Stomach (tissue), 8 donors: ENCODE measurements at regions not wholly inside any gene's neighbourhood (a gene's known extent, or its start where the extent isn't known, plus 50 kb on each side); places are given as distances from the start of the nearest gene placed in this dataset.

ENCODE experiments used
- DNase-seq, 2 donors: peaks; one replicate each; pipeline versions ENCODE4 v3.0.0 to v3.0.0-alpha.2; 2013 to 2019
- H3K27ac ChIP-seq, 5 donors: fragments of 200-600 bp in 4 of 5; sonication (generic) in 4 of 5; one replicate each; pipeline ENCODE4 v1.5.1; 2013 to 2019; ENCODE audit warnings: mild to moderate bottlenecking in 1 of 5, moderate library complexity in 1 of 5
- H3K27me3 ChIP-seq, 3 donors: fragments of 200-600 bp; sonication (generic); one replicate each; pipeline ENCODE4 v1.5.1; 2017 to 2019; ENCODE audit warnings: mixed run types in 1 of 3
- H3K36me3 ChIP-seq, 4 donors: fragments of 200-600 bp; sonication (generic); 1 replicate in 3 of 4; 2 replicates in 1 of 4; pipeline ENCODE4 v1.5.1; 2016 to 2019
- H3K4me1 ChIP-seq, 4 donors: fragments of 200-600 bp; sonication (generic); one replicate each; pipeline ENCODE4 v1.5.1; 2016 to 2019
- H3K4me3 ChIP-seq, 4 donors: fragments of 200-600 bp; sonication (generic) in 3 of 4; one replicate each; pipeline ENCODE4 v1.5.1; 2016 to 2019; ENCODE audit warnings: mild to moderate bottlenecking in 1 of 4
- H3K9me3 ChIP-seq, 4 donors: fragments of 200-600 bp; sonication (generic); one replicate each; pipeline ENCODE4 v1.5.1; 2016 to 2019
- CTCF ChIP-seq, 7 experiments: fragments of 450-650 bp in 4 of 7; fragments of 200-600 bp in 3 of 7; sonication (generic) in 3 of 7; IDR thresholded peaks; one replicate each; pipeline ENCODE4 v1.5.1; 2016 to 2019; ENCODE audit warnings: antibody characterized with exemption in 7 of 7, control low read depth in 2 of 7, mild to moderate bottlenecking in 1 of 7
- EP300 ChIP-seq: sonication (generic); formaldehyde crosslinking; IDR thresholded peaks from one replicate; pipeline ENCODE4 v1.6.1; 2017; ENCODE audit warnings: antibody characterized with exemption
- POLR2A ChIP-seq, 4 donors: fragments of 450-650 bp; IDR thresholded peaks; one replicate each; pipeline ENCODE4 v1.6.1; 2016; ENCODE audit warnings: antibody characterized with exemption in 4 of 4, control low read depth in 2 of 4, mild to moderate bottlenecking in 1 of 4, moderate library complexity in 1 of 4
- POLR2AphosphoS5 ChIP-seq, 3 donors: sonication (generic); formaldehyde crosslinking; IDR thresholded peaks; one replicate each; pipeline ENCODE4 v1.6.1; 2016; ENCODE audit warnings: antibody characterized with exemption in 3 of 3
- WGBS, 5 donors: extraction: QIAGEN DNeasy Blood & Tissue Kit in 3 of 5; methylation state at CpG; one replicate each; pipeline versions ENCODE4 v1.1.5 to v1.1.7; 2013 to 2018; 5-methylcytosine and 5-hydroxymethylcytosine counted together
- intact Hi-C: fragments of 100-400 bp; cut with DNase I; formaldehyde crosslinking; loops from one replicate; pipeline ENCODE4 v1.15.1; 2023; ENCODE audit warnings: low total_unique reads
- donor health status: healthy with polysubstance abuse.
- donor health status: Bipolar disorder and iron deficiency.
- donor health status: healthy.

GRCh38 chr6:118367314-118367713 is 180.8 kb upstream of the PLN start:
- H3K9me3 ChIP-seq: peaks cover 0 to 24% (median 11%) of the 10 kb centered on the region in 4 donors
- no peak overlapping the region for H3K4me3 ChIP-seq
- TF ChIP-seq POLR2AphosphoS5 (IDR thresholded peaks at IDR 0.05) (no peak), EP300 (no peak), POLR2A (IDR thresholded peaks at IDR 0.05) (no peak), CTCF (IDR thresholded peaks at IDR 0.05) (no peak)
- no peak overlapping the region for H3K27ac ChIP-seq
- H3K27me3 ChIP-seq: no peaks in the 10 kb centered on the region
- DNase-seq: no peak
- intact Hi-C loops: no loop called here
- H3K36me3 ChIP-seq: no peaks in the 10 kb centered on the region
- peaks cover 0 to 5% (median 0%) of the 10 kb centered on the region in 4 donors for H3K4me1 ChIP-seq

- H3K4me3 ChIP-seq: no peak overlapping the region
- 89 to 94% (median 91%) methylated on average over 3 of the region's 3 CpGs for WGBS, 5 donors
- peaks cover 0 to 11% (median 0%) of the 10 kb centered on the region in 4 donors for H3K4me1 ChIP-seq
- intact Hi-C loops: no loop called here
- TF ChIP-seq EP300 (no peak), CTCF (IDR thresholded peaks at IDR 0.05) (no peak), POLR2A (IDR thresholded peaks at IDR 0.05) (no peak), POLR2AphosphoS5 (IDR thresholded peaks at IDR 0.05) (no peak)
- peaks cover 0 to 24% (median 11%) of the 10 kb centered on the region in 4 donors for H3K9me3 ChIP-seq
- H3K27me3 ChIP-seq: no peaks in the 10 kb centered on the region
- no peak for DNase-seq
- no peaks in the 10 kb centered on the region for H3K36me3 ChIP-seq
- H3K27ac ChIP-seq: no peak overlapping the region
Measured at GRCh38 chr6:118370722-118371121, 177.4 kb upstream of the PLN start.

GRCh38 chr6:118371955-118372354 is 176.1 kb upstream of the PLN start:
- intact Hi-C loops: no loop called here
- Histone ChIP-seq H3K27ac (no peak overlapping the region), H3K4me3 (no peak overlapping the region), H3K27me3 (no peaks in the 10 kb centered on the region), H3K9me3 (peaks cover 0 to 24% (median 11%) of the 10 kb centered on the region in 4 donors), H3K36me3 (no peaks in the 10 kb centered on the region), H3K4me1 (peaks cover 0 to 11% (median 0%) of the 10 kb centered on the region in 4 donors)
- WGBS, 5 donors: 53 to 84% (median 78%) methylated on average over 1 of the region's 1 CpG
- no peak for DNase-seq
- TF ChIP-seq CTCF (IDR thresholded peaks at IDR 0.05) (no peak), POLR2AphosphoS5 (IDR thresholded peaks at IDR 0.05) (no peak), EP300 (no peak), POLR2A (IDR thresholded peaks at IDR 0.05) (no peak)

- Histone ChIP-seq H3K4me3 (no peak overlapping the region), H3K27ac (no peak overlapping the region), H3K27me3 (no peaks in the 10 kb centered on the region), H3K9me3 (peaks cover 0 to 24% (median 11%) of the 10 kb centered on the region in 4 donors), H3K36me3 (no peaks in the 10 kb centered on the region), H3K4me1 (peaks cover 0 to 11% (median 0%) of the 10 kb centered on the region in 4 donors)
- intact Hi-C loops: no loop called here
- DNase-seq: no peak
- TF ChIP-seq CTCF (IDR thresholded peaks at IDR 0.05): no peak
- no peak for TF ChIP-seq POLR2AphosphoS5 (IDR thresholded peaks at IDR 0.05)
- TF ChIP-seq POLR2A (IDR thresholded peaks at IDR 0.05): no peak
- no peak for TF ChIP-seq EP300
Measured at GRCh38 chr6:118372413-118372812, 175.7 kb upstream of the PLN start.
